GM23338 (cell line): ENCODE measurements at regions not wholly inside any gene's neighbourhood (a gene's known extent, or its start where the extent isn't known, plus 50 kb on each side); places are given as distances from the start of the nearest gene placed in this dataset.

Experiments used
- ATAC-seq: fragments of 200-7000 bp; cut with Tn5 transposase; 3 replicates; pipeline ENCODE4 v1.9.1; 2020
- DNase-seq: peaks from one replicate; pipeline ENCODE4 v3.0.0-alpha.2; 2015; ENCODE audit warnings: low spot score
- H2AFZ ChIP-seq: fragments of 200-600 bp; sonication (generic); 2 replicates; pipeline ENCODE4 v1.8.0; 2016; ENCODE audit warnings: antibody characterized with exemption, mild to moderate bottlenecking, moderate library complexity
- H3F3A ChIP-seq: fragments of 200-600 bp; sonication (generic); replicated peaks from 2 replicates; pipeline ENCODE4 v1.8.0; 2017; ENCODE audit warnings: antibody characterized with exemption, mixed run types, low read depth
- H3K27ac ChIP-seq: fragments of 200-600 bp; sonication (generic); 2 replicates; pipeline ENCODE4 v1.6.1; 2016; ENCODE audit warnings: low read depth
- H3K27me3 ChIP-seq: fragments of 200-600 bp; sonication (generic); 2 replicates; pipeline ENCODE4 v1.8.0; 2016; ENCODE audit warnings: mild to moderate bottlenecking, mixed run types, moderate library complexity; ENCODE audit not compliant: insufficient read depth
- H3K36me3 ChIP-seq: fragments of 200-600 bp; sonication (generic); 2 replicates; pipeline ENCODE4 v1.8.0; 2016; ENCODE audit warnings: mild to moderate bottlenecking; ENCODE audit not compliant: insufficient read depth
- H3K4me1 ChIP-seq: fragments of 200-600 bp; sonication (generic); 2 replicates; pipeline ENCODE4 v1.8.0; 2016; ENCODE audit warnings: mild to moderate bottlenecking, moderate library complexity; ENCODE audit not compliant: insufficient read depth
- H3K4me2 ChIP-seq: fragments of 200-600 bp; sonication (generic); 2 replicates; pipeline ENCODE4 v1.7.1; 2017; ENCODE audit warnings: mixed run types
- H3K4me3 ChIP-seq: fragments of 200-600 bp; sonication (generic); 2 replicates; pipeline ENCODE4 v1.6.1; 2016; ENCODE audit warnings: mixed run types
- H3K79me2 ChIP-seq: fragments of 200-600 bp; sonication (generic); replicated peaks from 2 replicates; pipeline ENCODE4 v1.8.0; 2017; ENCODE audit warnings: mild to moderate bottlenecking; ENCODE audit not compliant: insufficient read depth
- H3K9me2 ChIP-seq: fragments of 200-600 bp; sonication (generic); 2 replicates; pipeline ENCODE4 v1.8.0; 2017; ENCODE audit not compliant: insufficient read depth
- H4K20me1 ChIP-seq: fragments of 200-600 bp; sonication (generic); replicated peaks from 2 replicates; pipeline ENCODE4 v1.8.0; 2017; ENCODE audit warnings: mild to moderate bottlenecking; ENCODE audit not compliant: insufficient read depth
- H3K27ac Mint-ChIP-seq: 2 replicates; pipeline ENCODE4 v1.8.0; 2020; ENCODE audit warnings: inconsistent platforms, mild to moderate bottlenecking, moderate library complexity, mixed read lengths
- H3K27me3 Mint-ChIP-seq: 3 replicates; pipeline ENCODE4 v1.8.0; 2022; ENCODE audit warnings: low read depth, mild to moderate bottlenecking, moderate library complexity, mixed read lengths, inconsistent platforms; ENCODE audit not compliant: insufficient read depth, poor library complexity
- H3K36me3 Mint-ChIP-seq: 3 replicates; pipeline ENCODE4 v1.8.0; 2021; ENCODE audit warnings: low read depth, mild to moderate bottlenecking, inconsistent platforms, moderate library complexity, mixed read lengths
- H3K4me1 Mint-ChIP-seq: 3 replicates; pipeline ENCODE4 v1.8.0; 2020; ENCODE audit warnings: mild to moderate bottlenecking, inconsistent platforms, mixed read lengths
- H3K4me3 Mint-ChIP-seq: 3 replicates; pipeline ENCODE4 v1.8.0; 2021; ENCODE audit warnings: moderate library complexity, mild to moderate bottlenecking, inconsistent platforms, mixed read lengths
- H3K9me3 Mint-ChIP-seq: 3 replicates; pipeline ENCODE4 v1.8.0; 2020; ENCODE audit warnings: moderate library complexity, mild to moderate bottlenecking, inconsistent platforms, mixed read lengths
- EZH2 ChIP-seq: fragments of 200-600 bp; sonication (generic); IDR thresholded peaks from one replicate; pipeline ENCODE4 v1.8.0; 2017; ENCODE audit warnings: antibody characterized with exemption, mild to moderate bottlenecking, low read depth; ENCODE audit not compliant: unreplicated experiment
- JUNB ChIP-seq: IDR thresholded peaks from one replicate; pipeline ENCODE4 v1.6.1; 2016; ENCODE audit warnings: antibody characterized with exemption; ENCODE audit not compliant: unreplicated experiment
- POLR2AphosphoS5 ChIP-seq: IDR thresholded peaks from 2 replicates; pipeline ENCODE4 v1.6.1; 2016; ENCODE audit warnings: antibody characterized with exemption, low read depth
- STAT1 ChIP-seq: IDR thresholded peaks from one replicate; pipeline ENCODE4 v1.6.1; 2016; ENCODE audit warnings: antibody characterized with exemption; ENCODE audit not compliant: unreplicated experiment
- ZNF331 ChIP-seq: fragments of 250-450 bp; sonication (Bioruptor Pico); IDR thresholded peaks from 2 replicates; pipeline ENCODE4 v1.5.0; 2020; ENCODE audit warnings: low read depth, mild to moderate bottlenecking, moderate library complexity
- ZNF462 ChIP-seq: fragments of 250-450 bp; sonication (Bioruptor Pico); IDR thresholded peaks from 2 replicates; pipeline ENCODE4 v1.5.0; 2020; ENCODE audit warnings: mild to moderate bottlenecking, moderate library complexity
- TF ChIP-seq, protein P1 (sequence below), 2 experiments: fragments of 200-600 bp in 1 of 2; sonication (generic) in 1 of 2; conservative IDR thresholded peaks; 2 replicates each; pipeline versions ENCODE4 v1.5.1 to v1.6.1; 2016 to 2017; ENCODE audit warnings: antibody characterized with exemption in 2 of 2, low read depth in 2 of 2, mild to moderate bottlenecking in 2 of 2, moderate library complexity in 1 of 2

- H3K36me3 Mint-ChIP-seq: peaks cover 100% of the 10 kb centered on the region
- H3K36me3 ChIP-seq: peaks cover 92% of the 10 kb centered on the region
- no peak for ATAC-seq
- H4K20me1 ChIP-seq: no peaks in the 10 kb centered on the region
- no peaks in the 10 kb centered on the region for H3K27me3 ChIP-seq
- peaks cover 71% of the 10 kb centered on the region for H3K27me3 Mint-ChIP-seq
- H3K27ac Mint-ChIP-seq: no peak overlapping the region
- H3F3A ChIP-seq: no peaks in the 10 kb centered on the region
- no peaks in the 10 kb centered on the region for H3K9me2 ChIP-seq
- no peaks in the 10 kb centered on the region for H3K4me1 Mint-ChIP-seq
- no peaks in the 10 kb centered on the region for H3K4me1 ChIP-seq
- H3K4me3 ChIP-seq: no peak overlapping the region
- peaks cover 100% of the 10 kb centered on the region for H3K9me3 Mint-ChIP-seq
- H3K27ac ChIP-seq: no peak overlapping the region
- peaks cover 22% of the 10 kb centered on the region for H3K79me2 ChIP-seq
- no peak for TF ChIP-seq ZNF462 (CRISPR knock-in tag)
- TF ChIP-seq EZH2: no peak
- TF ChIP-seq STAT1: no peak
- no peak for TF ChIP-seq JUNB
- no peak; the same call in 1 of the 2 replicates for TF ChIP-seq POLR2AphosphoS5
- TF ChIP-seq ZNF331: no peak
- H3K4me2 ChIP-seq: no peak overlapping the region
- H2AFZ ChIP-seq: no peak overlapping the region
- peak overlapping the region; percentile 12; the same call in 1 of the 3 replicates for H3K4me3 Mint-ChIP-seq
- DNase-seq: no peak
Measured at GRCh38 chr15:25059698-25060471, 105.1 kb downstream of the SNRPN start.

GRCh38 chr15:25060472-25060803, 105.7 kb downstream of the SNRPN start:
- H3K36me3 ChIP-seq: peaks cover 92% of the 10 kb centered on the region
- H3K27me3 Mint-ChIP-seq: peaks cover 70% of the 10 kb centered on the region
- TF ChIP-seq EZH2: no peak
- TF ChIP-seq, protein P1, sequence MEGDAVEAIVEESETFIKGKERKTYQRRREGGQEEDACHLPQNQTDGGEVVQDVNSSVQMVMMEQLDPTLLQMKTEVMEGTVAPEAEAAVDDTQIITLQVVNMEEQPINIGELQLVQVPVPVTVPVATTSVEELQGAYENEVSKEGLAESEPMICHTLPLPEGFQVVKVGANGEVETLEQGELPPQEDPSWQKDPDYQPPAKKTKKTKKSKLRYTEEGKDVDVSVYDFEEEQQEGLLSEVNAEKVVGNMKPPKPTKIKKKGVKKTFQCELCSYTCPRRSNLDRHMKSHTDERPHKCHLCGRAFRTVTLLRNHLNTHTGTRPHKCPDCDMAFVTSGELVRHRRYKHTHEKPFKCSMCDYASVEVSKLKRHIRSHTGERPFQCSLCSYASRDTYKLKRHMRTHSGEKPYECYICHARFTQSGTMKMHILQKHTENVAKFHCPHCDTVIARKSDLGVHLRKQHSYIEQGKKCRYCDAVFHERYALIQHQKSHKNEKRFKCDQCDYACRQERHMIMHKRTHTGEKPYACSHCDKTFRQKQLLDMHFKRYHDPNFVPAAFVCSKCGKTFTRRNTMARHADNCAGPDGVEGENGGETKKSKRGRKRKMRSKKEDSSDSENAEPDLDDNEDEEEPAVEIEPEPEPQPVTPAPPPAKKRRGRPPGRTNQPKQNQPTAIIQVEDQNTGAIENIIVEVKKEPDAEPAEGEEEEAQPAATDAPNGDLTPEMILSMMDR (conservative IDR thresholded peaks at IDR 0.05; ENCODE audit: low read depth in 2 of 2): no peak

More at GRCh38 chr15:25060472-25060803, 105.7 kb downstream of the SNRPN start:
- Histone ChIP-seq H3K4me2 (no peak overlapping the region), H3K27ac (no peak overlapping the region), H3K27me3 (no peaks in the 10 kb centered on the region), H2AFZ (no peak overlapping the region), H4K20me1 (no peaks in the 10 kb centered on the region), H3K9me2 (no peaks in the 10 kb centered on the region), H3K4me3 (no peak overlapping the region), H3K79me2 (peaks cover 22% of the 10 kb centered on the region), H3K4me1 (no peaks in the 10 kb centered on the region), H3F3A (no peaks in the 10 kb centered on the region)
- peaks cover 100% of the 10 kb centered on the region for H3K36me3 Mint-ChIP-seq
- no peak overlapping the region for H3K27ac Mint-ChIP-seq
- H3K9me3 Mint-ChIP-seq: peaks cover 100% of the 10 kb centered on the region
- H3K4me1 Mint-ChIP-seq: no peaks in the 10 kb centered on the region
- no peak for DNase-seq
- ATAC-seq: no peak
- H3K4me3 Mint-ChIP-seq: no peak overlapping the region
